DMS79 (cell line): ENCODE measurements at regions not wholly inside any gene's neighbourhood (a gene's known extent, or its start where the extent isn't known, plus 50 kb on each side); places are given as distances from the start of the nearest gene placed in this dataset.
"Not testable (repeated sequence)": the region's sequence is repeated elsewhere in the genome, so short reads cannot be mapped to it uniquely, and the experiment has no call there.

Experiments
- DNase-seq: peaks from one replicate; lab custom pipeline; 2025; lab: John Stamatoyannopoulos, UW

DNA sequence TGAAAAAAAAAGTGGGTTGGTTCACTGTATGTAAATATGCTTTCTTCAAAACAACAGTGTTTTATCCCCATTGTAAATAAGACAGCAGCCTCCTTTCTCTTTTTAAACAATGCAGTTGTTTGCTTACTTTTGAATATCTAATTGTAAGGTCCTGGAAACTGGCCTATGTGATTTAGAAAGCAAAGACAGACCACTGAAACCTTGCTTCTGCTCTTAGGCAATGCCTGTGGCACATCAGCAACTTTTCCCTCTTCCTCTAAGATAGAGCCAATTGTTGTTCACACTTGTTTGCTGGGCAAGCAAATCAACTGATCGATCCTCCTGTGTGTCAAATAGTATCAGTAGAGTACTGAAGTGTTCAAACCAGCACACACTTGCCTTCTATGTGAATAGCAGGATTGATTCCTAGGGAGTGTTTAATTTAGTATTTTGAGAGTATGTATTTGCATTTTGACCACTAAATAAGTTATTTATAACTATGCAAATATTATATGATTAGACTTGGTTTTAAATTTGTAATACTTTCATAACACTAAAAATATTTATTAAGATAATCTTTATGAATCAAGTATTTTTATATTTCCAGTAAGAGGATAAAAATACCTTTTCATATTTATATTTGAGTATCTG lies 55.4 kb upstream of the GRPR start:
- DNase-seq, result no peak

DNA sequence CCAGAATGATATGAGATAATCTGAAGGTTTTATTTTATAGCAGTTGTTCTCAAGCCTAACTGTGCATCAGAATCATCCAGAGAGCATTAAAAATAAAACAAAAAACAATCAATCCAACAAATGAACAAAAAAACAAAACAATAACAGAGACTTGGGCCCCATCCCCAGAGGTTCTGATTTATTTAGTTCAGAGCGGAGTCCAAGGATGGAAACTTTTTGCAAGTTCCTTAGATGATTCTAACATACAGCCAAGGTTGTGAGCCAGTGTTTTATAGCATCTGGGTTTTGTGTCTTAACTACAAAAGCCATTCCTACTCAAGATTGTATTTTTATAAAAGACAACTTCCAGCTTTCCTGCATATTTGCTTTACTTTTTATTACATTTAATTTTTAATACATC lies 59.4 kb upstream of the GRPR start:
- no peak for DNase-seq

DNA sequence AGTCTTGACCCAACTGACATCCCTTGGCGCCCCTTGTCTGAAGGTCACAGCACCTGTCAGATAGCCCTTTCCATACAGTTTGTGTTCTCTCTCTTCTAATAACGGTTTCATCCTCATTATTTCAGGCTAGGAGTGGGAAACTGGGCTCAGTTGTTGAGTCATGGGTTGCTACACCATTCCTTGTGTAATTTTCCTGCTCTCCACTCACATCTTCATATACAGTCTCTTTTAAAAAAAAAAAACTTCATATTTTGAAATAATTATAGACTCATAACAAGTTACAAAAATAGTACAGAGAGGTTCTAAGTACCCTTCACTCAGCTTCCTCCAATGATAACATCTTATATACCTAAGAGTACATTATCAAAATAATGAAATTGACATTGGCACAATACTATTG lies 60.2 kb upstream of the GRPR start:
- no peak for DNase-seq

DNA sequence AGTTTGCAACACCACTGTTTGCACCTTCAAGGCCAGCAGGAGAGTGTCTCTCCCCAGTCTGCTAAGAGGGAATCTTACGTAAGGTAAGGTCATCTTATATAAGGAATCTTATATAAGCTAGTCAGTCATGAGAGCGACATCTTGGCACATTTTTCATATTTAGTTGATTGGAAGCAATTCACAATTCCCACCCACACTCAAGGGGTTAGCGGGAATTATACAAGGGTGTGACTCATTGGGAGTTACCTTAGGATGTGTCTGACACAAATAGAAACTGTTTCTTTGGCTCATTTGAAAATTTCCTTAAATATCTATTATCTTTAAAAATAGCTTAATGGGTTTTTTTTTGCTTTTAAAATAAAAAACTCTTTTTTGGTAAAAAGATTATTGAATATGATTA lies 62.1 kb upstream of the GRPR start:
- no peak for DNase-seq

DNA sequence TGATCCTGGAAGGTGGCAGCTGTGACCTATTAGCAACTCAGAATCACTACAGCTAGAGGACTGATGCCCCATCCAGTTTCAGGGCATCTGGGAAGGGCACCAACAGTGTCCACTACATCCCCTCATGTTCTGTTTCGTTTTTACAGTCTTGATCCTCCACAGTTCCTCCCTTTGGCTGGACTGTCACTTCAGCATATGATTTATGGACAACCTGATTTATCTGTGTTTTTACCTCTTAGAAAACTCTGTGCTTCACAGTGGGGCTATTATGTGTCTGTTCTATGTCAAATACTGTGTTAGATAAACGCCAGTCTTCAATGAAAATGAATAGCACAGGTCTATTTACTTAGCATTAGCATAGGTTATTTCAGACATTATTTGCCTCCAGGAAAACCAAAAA lies 63.1 kb upstream of the GRPR start:
- DNase-seq, result no peak

DNA sequence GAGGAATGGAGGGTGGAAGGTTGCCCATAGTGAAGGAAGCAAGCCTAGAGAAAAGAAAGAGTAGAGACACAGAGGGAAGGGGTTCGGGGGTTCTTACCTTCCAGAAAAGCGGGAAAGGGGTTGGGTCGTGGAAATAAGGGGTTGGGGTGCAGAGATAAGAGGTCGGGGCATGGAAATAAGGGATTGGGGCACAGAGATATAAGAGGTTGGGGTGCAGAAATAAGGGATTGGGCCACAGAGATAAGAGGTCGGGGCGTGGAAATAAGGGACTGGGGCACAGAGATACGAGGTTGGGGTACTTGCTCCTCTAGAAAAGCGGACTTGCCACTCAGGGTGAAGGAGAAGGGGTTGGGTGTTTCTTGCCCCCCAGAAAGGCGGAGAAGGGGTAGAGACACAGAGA lies 74.2 kb upstream of the GRPR start:
- DNase-seq, result not testable (repeated sequence)

DNA sequence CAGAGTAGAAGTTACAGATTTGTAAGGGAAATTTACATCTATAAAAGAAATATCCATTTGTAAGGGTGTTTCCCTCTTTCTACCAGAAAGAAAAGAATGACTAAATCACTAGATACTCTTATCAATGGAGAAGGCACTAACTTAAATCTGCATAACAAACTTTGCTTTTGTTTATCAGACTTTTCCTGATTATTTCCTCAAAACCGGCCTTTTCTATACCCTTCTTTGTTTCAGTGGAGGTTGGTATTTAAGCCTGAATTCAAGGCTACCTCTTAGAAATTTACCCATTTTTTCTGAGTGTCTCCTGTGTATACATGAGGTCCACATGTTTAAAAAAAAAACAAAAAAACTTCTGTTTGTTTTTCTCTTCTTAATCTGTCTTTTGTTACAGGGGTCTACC lies 80.4 kb upstream of the GRPR start:
- no peak for DNase-seq

DNA sequence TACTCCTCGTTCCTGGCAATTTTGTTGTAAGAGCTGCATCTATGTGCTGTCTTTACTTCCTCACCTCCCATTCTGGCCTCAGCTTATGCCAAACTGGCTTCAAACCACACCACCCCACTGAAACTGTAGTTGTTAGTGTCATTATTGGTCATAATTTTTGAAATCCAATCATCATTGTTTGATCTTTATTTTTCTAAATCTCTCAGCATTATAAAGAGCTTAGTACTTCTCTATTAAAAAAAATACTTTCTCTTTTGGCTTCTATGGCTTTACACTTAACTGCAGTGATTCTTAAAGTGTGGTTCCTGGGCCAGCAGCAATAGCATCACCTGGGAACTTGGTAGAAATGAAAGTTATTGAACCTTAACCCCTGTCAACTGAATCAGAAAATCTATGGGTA lies 83.5 kb upstream of the GRPR start:
- DNase-seq, result no peak

DNA sequence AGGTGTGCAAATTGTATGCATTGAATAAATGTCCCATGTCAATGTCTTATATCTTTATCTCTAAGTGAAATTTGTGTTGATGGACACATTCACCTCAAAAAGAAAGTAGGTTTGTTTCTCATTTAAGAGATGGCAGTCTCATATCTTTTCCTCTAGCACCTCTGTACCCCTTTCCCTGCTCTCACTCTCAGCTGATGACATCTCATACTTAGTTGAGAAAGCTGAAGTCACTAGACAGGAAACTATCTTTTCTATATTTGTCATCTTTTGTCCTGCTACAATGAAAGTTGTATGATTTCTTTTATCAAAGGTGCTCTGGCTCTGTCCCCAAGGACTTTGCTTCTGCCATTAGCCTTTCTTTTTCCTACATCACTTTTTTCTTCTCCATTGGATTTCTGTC lies 84.0 kb upstream of the GRPR start:
- no peak for DNase-seq

DNA sequence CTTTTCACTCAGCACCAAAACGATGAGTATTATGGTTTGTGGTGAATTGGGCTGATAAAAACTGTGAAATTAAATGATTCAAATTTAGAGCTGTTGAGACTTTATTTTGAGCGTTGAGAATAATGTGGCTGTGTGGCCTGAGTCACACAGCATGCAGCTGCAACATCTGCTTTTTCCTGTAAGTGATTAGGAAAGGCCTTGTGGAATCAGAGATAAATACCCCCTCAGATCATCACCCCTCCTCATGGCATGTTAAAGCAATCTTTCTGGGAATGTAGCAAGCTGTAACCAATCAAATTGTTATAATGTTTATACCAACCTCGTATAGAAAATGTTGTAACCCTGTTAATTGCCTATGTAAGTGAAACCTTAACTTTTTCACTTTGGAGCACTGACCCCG lies 90.0 kb upstream of the GRPR start:
- no peak for DNase-seq

DNA sequence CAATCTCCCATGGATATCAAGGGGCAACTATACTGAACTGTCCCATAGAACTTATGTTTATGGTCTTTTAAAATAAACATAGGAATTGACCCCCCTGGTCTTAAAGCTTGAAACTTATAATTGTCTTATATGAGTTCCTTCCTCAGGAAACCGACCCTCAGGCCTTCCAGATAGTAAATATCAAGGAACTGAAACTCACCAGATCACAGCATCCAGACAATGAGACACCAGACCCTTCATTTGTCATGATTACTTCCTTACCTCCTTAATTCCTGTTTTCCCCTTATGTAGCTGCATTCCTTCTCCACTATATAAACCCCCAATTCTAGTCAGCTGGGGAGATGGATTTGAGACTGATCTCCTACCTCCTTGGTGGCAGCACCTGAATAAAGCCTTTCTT lies 94.8 kb upstream of the GRPR start:
- DNase-seq, result no peak

DNA sequence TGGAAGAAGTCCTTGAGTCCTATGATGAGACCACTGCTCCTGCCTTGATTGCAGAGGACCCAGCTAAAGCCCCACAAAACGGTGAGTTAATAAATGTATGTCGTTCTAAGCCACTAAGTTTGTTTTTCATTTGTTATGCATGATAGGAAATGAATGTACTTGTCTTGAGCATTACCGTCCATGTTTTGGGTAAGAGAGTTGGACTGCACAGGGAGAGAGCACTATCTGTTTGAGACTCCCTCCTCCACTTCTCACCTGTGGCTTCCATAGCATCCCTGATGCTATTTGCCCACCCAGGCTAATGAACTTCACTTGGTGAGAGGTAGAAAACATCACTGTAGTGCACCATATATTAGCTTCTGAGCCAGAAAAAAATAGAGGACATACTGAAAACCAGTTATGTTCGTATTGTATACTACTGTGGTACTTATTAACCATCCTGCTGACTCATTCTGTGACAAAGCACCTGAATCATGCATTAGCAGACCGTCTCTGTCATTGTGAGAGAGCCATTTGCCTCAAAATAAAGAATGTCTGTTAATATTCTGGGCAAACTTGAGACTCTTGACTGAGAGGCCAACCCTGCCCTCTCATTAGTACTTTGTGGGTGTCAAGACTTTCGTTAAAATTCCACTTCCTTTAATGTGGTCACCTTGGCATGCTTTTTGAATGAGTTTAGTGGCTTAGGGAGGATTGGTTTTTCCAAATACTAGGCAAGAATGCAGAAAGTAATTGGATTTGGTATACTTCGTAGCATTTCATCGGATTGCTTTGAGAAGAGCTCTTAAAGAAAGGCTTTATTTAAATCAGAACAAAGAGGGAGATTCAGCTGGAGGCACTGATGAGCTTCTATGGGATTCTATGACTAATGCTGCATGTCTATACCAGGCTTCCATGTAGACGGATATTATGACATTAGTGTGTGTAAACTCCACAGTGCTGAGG lies 99.3 kb upstream of the GRPR start:
- no peak for DNase-seq

DNA sequence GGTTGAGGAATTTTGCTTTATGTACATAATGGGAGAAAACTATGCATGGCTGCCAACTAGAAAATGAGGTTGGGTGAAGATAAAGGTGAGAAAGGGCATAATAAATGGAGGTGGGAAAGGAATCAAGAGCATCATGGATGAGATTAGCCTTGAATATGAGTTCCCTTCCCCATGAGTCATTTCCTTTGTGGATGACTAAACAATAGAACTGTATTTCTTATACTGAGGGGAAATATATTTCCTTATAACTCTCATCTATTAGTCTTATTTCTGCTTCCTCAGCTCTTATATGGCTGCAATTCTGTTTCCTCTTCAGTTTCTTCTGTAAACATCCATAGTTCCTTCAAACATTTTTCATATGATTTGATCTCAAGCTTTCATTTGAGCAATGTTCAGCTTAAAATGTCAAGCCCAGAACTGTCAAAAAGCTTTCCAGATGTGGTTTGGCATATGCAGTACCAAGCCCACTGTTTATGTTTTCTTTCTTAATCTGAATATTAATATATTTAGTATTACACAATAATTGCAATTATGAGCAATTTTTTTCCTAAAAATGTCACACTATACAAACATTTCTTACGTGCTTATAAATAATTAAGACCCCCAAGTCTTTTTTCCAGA lies 100.7 kb upstream of the GRPR start:
- no peak for DNase-seq

DNA sequence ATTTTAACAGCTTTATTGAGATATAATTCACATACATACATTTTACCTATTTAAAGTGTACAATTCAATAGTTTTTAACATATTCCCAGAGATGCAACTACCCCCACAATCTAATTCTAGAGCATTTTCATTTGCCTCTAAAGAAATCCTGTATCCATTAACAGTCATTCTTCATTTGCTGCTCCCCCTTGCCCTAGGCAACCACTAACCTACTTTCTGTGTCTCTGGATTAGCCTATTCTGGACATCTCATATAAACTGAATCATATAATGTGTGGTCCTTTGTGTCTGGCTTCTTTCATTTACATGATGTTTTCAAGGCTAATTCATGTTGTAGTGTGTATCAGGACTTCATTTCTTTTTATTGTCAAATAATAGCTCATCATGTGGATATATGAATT lies 105.1 kb upstream of the GRPR start:
- no peak for DNase-seq

DNA sequence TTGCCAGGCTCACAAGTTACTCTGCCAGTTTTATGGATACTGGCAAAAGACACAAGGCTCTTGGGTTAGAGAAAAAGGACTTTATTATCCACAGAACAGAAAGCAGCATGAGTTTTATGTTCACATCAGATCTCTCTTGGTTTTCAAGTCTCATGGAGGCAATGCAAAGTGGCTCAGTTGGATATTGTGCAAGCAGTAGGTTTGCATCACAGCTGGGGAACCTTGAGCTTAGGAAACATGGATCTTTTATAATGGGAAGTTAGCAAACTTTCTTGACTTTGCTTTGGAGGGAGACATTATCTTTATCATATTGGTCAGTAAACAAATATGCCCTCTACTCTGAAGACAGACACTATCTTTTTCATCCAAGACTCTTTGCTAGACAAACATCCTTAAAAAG lies 109.2 kb upstream of the GRPR start:
- no peak for DNase-seq

DNA sequence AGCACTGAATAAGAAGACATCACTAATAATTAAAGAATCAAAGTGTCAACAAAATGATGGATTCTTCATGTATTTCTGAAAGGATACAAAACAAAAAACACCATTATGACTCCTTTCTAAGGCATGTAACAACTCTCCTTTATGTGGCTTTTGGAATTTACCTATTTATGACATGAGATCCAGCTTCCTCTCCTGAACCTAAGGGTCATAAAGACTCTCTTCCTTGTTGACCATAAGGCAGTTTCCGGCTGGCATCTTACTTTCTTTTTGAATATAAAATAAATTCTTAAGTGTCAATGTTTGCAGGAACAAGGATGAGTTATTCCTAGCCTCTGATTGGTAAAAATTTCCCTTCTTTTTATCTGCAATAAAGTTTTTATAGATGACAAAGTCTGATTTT lies 111.1 kb upstream of the GRPR start:
- no peak for DNase-seq

DNA sequence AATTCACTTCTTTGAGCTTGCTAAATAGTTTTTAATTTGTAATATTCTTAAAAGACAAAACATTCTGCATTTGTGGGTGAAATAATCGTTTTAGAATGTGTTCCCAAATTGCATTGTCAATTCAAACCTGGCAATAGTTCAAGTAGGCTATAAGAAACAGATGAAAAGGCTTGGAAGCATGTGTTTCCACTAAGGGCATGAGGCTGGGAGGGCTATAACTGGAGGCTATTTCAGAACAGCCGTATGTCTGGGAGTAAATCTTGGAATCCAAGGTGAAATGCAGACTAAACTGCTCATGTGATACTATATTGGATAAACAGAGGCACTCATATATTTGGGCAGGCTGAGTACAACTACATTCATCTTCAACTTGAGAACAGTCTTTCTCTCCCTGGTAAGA lies 117.4 kb upstream of the GRPR start:
- no peak for DNase-seq

DNA sequence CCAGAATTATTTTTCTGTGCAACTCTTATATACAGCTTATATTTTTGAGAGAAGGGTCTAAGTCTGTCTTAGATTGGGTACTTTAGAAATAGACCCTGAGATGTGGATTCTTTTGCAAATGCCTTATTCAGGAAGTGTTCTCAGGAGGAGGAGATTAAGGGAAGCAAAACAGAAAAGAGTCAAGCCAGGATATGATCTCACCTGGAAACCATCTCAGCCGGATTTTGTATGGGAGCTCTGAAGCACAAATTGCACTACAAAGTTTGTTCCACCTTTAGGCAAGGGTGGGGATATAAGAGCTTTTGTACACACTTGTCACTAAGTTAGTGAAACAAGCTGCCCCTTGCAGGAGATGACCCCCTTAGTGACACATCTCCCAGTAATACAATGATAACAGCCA lies 121.2 kb upstream of the GRPR start:
- no peak for DNase-seq

DNA sequence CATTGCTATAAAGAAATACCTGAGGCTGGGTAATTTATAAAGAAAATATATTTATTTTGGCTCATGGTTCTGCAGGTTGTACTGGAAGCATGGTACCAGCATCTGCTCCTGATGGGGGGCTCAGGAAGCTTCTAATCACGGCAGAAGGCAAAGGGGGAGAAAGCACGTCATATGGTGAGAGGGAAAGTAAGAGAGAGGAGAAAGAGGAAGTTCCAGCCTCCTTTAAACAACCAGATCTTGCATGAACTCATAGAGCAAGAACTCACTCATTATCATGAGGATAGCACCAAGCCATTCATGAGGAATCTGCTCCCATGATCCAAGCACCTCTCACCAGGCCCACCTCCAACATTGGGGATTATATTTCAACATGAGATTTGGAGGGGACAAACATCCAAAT lies 125.0 kb upstream of the GRPR start:
- no peak for DNase-seq

DNA sequence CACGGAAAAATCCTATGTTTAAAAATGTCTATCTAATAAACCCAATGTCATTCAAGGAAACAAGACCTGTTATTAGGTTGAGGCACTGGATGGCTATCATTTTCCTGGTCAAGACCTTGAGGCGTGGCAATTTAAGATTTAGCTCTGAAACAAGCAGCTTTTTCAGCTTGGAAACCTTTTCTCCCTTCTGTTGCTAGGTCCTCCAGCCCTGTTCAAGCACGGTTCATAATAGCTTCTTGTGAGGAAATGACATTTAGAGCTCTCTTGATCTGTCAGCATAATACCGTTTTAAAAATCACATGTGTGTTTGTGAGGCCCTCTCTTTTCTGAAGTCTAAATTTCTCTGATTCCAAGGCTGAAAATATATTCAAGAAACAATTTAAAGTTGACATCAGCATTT lies 133.6 kb upstream of the GRPR start:
- DNase-seq, result no peak

DNA sequence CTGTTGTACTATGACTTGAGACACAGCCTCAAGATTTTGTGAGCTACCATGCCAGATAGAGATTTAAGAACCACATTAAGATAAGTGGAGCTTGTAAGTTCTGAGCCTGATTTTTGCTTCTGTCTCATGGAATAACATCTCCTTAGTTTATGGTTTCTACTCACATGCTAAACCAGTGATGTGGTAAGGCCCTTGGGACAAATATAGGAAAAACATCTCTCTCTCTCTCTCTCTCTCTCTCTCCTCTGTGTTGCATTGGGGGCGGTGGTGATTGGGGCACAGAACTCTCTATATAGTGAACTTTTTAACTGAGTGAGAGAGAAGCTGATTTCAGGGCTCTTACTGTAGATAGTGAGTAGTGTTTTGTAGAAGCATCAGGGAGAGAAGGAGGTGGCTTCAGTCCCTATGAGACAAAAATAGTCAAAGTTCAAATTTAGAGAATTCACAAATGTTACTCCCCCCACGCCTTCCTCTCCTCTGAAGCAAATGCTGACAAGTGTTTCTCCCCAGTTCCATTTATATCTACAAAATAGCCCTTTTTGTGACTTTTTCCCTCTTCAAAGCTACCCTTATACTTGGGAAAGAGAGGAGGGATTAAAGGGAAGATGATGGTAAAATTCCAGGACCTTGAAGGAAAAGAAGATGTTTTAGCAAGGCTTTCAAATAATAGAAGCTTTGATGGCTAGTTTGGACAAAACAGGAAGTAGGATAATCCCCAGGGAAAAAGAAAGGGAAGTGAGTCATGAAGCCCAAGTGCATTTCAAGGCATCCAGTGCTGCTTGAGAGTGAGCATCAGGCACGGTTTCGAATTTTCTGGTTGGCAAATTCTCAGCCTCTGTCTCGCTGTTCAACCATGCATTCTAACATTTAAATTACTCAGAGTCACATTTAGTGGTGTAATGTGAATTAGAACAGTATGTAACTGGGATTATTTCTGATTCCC lies 134.3 kb upstream of the AP1S2 start:
- DNase-seq, result no peak

DNA sequence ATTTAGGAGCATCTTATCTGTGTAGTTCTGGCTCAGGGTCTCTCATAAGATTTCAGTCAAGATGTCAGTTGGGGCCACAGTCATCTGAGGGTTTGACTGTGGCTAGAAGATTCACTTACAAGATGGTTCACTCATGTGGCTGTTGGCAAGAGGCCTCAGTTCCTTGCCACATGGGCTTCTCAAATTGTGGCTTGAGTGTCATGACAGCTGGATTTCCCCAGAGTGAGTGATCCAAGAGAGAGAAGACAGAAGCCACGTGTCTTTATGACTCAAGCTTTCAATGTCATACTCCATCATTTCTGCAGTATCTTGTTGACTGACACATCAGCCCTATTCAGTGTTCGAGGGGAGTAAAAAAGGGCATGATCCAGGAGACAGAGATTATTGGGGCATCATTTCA lies 131.3 kb upstream of the AP1S2 start:
- no peak for DNase-seq
